ENCODE measurements at regions not wholly inside any gene's neighbourhood (a gene's known extent, or its start where the extent isn't known, plus 50 kb on each side); places are given as distances from the start of the nearest gene placed in this dataset.

DNA sequence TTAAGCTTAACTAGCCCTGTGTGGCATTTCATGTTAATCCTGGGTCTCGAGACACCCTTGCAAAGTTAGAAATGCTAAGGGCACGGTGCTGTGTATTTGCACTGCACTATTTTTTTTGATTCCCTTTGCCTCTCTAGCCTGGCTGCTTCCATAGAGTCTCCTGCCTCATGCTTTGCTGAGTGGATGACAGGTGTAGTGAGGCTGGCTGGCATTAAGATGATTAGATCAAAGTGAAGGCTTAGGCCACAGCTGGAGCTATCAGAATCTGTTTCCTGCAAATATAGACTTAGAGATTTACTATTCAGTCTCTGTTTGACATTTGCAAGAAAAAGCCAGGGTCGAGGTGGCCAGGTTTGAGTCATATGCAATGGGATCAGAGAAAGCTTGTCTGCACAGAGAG is 791.1 kb downstream of the AACS start:
- Histone ChIP-seq H3K9me3 (ENCODE audit: low read length) (no peaks in the 10 kb centered on the region), H3K4me2 (ENCODE audit: low read length) (no peak overlapping the region), H3K27ac (ENCODE audit: low read depth, low read length, poor library complexity, severe bottlenecking) (no peak overlapping the region), H3K4me3 (ENCODE audit: low read depth, low read length, poor library complexity, severe bottlenecking) (no peak overlapping the region), H2AFZ (ENCODE audit: low read length) (no peak overlapping the region), H4K20me1 (ENCODE audit: insufficient read depth, low read length) (no peaks in the 10 kb centered on the region), H3K36me3 (ENCODE audit: insufficient read depth, low read length) (no peaks in the 10 kb centered on the region), H3K9me2 (ENCODE audit: low read depth, low read length) (no peaks in the 10 kb centered on the region), H3K79me2 (ENCODE audit: insufficient read depth, low read length) (no peaks in the 10 kb centered on the region), H3K9ac (ENCODE audit: low read length) (no peak overlapping the region), H3K4me1 (ENCODE audit: insufficient read depth, low read length, severe bottlenecking) (no peaks in the 10 kb centered on the region), H3K27me3 (ENCODE audit: insufficient read depth, low read length) (no peaks in the 10 kb centered on the region), H3F3A (ENCODE audit: insufficient read depth, low read length) (no peaks in the 10 kb centered on the region)
- TF ChIP-seq EZH2 (IDR thresholded peaks at IDR 0.05; ENCODE audit: borderline replicate concordance, low read length), result no peak
- TF ChIP-seq, protein P1, sequence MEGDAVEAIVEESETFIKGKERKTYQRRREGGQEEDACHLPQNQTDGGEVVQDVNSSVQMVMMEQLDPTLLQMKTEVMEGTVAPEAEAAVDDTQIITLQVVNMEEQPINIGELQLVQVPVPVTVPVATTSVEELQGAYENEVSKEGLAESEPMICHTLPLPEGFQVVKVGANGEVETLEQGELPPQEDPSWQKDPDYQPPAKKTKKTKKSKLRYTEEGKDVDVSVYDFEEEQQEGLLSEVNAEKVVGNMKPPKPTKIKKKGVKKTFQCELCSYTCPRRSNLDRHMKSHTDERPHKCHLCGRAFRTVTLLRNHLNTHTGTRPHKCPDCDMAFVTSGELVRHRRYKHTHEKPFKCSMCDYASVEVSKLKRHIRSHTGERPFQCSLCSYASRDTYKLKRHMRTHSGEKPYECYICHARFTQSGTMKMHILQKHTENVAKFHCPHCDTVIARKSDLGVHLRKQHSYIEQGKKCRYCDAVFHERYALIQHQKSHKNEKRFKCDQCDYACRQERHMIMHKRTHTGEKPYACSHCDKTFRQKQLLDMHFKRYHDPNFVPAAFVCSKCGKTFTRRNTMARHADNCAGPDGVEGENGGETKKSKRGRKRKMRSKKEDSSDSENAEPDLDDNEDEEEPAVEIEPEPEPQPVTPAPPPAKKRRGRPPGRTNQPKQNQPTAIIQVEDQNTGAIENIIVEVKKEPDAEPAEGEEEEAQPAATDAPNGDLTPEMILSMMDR (IDR thresholded peaks at IDR 0.05; ENCODE audit: low read length), result no peak

DNA sequence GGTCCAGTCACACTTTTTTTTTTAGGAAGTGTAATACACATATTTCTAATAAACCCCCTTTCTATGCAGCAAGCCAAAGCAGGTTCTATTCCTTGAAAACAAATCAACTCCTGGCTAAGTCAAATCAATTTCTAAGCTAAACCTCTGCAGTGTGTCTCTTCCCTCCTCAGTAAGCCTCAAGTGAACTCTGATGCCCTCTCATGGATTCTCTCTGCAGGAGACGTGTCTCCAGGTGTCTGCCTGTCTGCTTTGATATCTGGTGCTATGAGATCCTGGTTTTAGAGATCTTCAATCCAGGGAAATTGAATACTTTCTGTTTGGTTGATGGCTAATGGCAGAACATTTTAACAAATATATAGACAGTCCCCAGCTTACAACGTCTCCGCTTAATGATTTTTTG is 791.7 kb downstream of the AACS start:
- Histone ChIP-seq H3K79me2 (ENCODE audit: insufficient read depth, low read length) (no peaks in the 10 kb centered on the region), H3K4me1 (ENCODE audit: insufficient read depth, low read length, severe bottlenecking) (no peaks in the 10 kb centered on the region), H3F3A (ENCODE audit: insufficient read depth, low read length) (no peaks in the 10 kb centered on the region), H3K9me3 (ENCODE audit: low read length) (no peaks in the 10 kb centered on the region), H3K4me3 (ENCODE audit: low read depth, low read length, poor library complexity, severe bottlenecking) (no peak overlapping the region), H3K27me3 (ENCODE audit: insufficient read depth, low read length) (no peaks in the 10 kb centered on the region), H3K9me2 (ENCODE audit: low read depth, low read length) (no peaks in the 10 kb centered on the region), H4K20me1 (ENCODE audit: insufficient read depth, low read length) (no peaks in the 10 kb centered on the region), H3K9ac (ENCODE audit: low read length) (no peak overlapping the region), H3K4me2 (ENCODE audit: low read length) (no peak overlapping the region), H2AFZ (ENCODE audit: low read length) (no peak overlapping the region), H3K27ac (ENCODE audit: low read depth, low read length, poor library complexity, severe bottlenecking) (no peak overlapping the region), H3K36me3 (ENCODE audit: insufficient read depth, low read length) (no peaks in the 10 kb centered on the region)
- TF ChIP-seq EZH2 (IDR thresholded peaks at IDR 0.05; ENCODE audit: borderline replicate concordance, low read length), result no peak
- TF ChIP-seq, protein P1 (IDR thresholded peaks at IDR 0.05; ENCODE audit: low read length), result no peak

DNA sequence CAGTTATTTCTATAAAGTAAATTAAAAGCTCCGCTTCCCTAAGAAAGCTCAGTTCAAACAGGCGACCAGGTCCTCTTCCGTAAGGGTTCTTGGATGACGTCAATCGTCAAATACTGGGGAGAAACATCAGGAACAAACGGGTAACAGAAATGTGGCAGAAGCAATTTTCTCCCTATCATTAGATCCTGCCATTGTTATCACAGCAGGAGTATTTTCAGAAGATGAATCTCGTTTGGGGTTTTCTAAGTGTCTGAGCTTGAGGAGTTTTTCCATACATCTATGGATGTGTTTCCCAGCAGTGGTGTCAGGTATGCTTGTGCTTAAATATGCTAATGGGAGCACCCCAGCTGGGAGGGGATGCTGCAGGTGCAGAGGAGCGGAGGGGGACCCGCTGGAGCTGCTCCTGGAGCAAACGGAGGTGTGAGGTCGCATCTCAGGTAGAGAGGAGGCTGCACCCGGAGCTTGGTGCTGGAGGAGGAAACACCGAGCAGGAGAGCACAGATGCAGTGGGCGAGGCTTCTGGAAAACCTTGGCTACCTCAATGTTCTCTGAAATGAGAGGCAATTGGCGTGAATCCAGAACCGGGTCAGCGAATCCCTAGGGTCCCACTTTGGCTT is 795.5 kb downstream of the AACS start:
- no peaks in the 10 kb centered on the region for H3K79me2 ChIP-seq (ENCODE audit: insufficient read depth, low read length)
- H3K9ac ChIP-seq (ENCODE audit: low read length), result no peak overlapping the region
- TF ChIP-seq, protein P1 (IDR thresholded peaks at IDR 0.05; ENCODE audit: low read length), result no peak
- no peak for TF ChIP-seq EZH2 (IDR thresholded peaks at IDR 0.05; ENCODE audit: borderline replicate concordance, low read length)
- H3K9me2 ChIP-seq (ENCODE audit: low read depth, low read length), result no peaks in the 10 kb centered on the region
- H2AFZ ChIP-seq (ENCODE audit: low read length), result no peak overlapping the region
- no peak overlapping the region for H3K4me2 ChIP-seq (ENCODE audit: low read length)
- no peaks in the 10 kb centered on the region for H3F3A ChIP-seq (ENCODE audit: insufficient read depth, low read length)
- no peaks in the 10 kb centered on the region for H4K20me1 ChIP-seq (ENCODE audit: insufficient read depth, low read length)
- no peak overlapping the region for H3K27ac ChIP-seq (ENCODE audit: low read depth, low read length, poor library complexity, severe bottlenecking)
- no peaks in the 10 kb centered on the region for H3K4me1 ChIP-seq (ENCODE audit: insufficient read depth, low read length, severe bottlenecking)
- no peaks in the 10 kb centered on the region for H3K9me3 ChIP-seq (ENCODE audit: low read length)
- H3K27me3 ChIP-seq (ENCODE audit: insufficient read depth, low read length), result no peaks in the 10 kb centered on the region
- H3K4me3 ChIP-seq (ENCODE audit: low read depth, low read length, poor library complexity, severe bottlenecking), result no peak overlapping the region
- no peaks in the 10 kb centered on the region for H3K36me3 ChIP-seq (ENCODE audit: insufficient read depth, low read length)
